Subcutaneous abdominal adipose tissue (tissue), 5 donors: ENCODE measurements at regions not wholly inside any gene's neighbourhood (a gene's known extent, or its start where the extent isn't known, plus 50 kb on each side); places are given as distances from the start of the nearest gene placed in this dataset.

Source experiments
- H3K27ac ChIP-seq: one replicate; pipeline ENCODE4 v1.7.0; 2013; ENCODE audit warnings: low read depth, mild to moderate bottlenecking, inconsistent platforms, low read length, moderate library complexity
- H3K27me3 ChIP-seq, 5 donors: one replicate each; pipeline ENCODE4 v1.7.0; 2013; ENCODE audit warnings: low read length in 5 of 5, inconsistent platforms in 1 of 5; ENCODE audit not compliant: control insufficient read depth in 5 of 5, insufficient read depth in 4 of 5
- H3K36me3 ChIP-seq, 5 donors: one replicate each; pipeline ENCODE4 v1.7.0; 2013; ENCODE audit warnings: low read length in 5 of 5; ENCODE audit not compliant: control insufficient read depth in 5 of 5, insufficient read depth in 5 of 5
- H3K4me1 ChIP-seq, 5 donors: one replicate each; pipeline ENCODE4 v1.7.0; 2013; ENCODE audit warnings: low read length in 5 of 5, mild to moderate bottlenecking in 3 of 5, moderate library complexity in 1 of 5; ENCODE audit not compliant: control insufficient read depth in 5 of 5, insufficient read depth in 5 of 5
- H3K4me3 ChIP-seq, 5 donors: one replicate each; pipeline ENCODE4 v1.7.0; 2013; ENCODE audit warnings: low read length in 5 of 5, low read depth in 1 of 5
- H3K9ac ChIP-seq, 5 donors: one replicate each; pipeline ENCODE4 v1.7.0; 2013; ENCODE audit warnings: low read length in 5 of 5, mild to moderate bottlenecking in 4 of 5, moderate library complexity in 3 of 5
- H3K9me3 ChIP-seq, 5 donors: one replicate each; pipeline ENCODE4 v1.7.0; 2013; ENCODE audit warnings: low read length in 5 of 5; ENCODE audit not compliant: control insufficient read depth in 5 of 5
- donor health status: healthy.
- donor health status: healthy.
- donor health status: healthy.
- donor health status: healthy.
- donor health status: healthy.

- Histone ChIP-seq H3K27me3 (no peaks in the 10 kb centered on the region), H3K4me1 (peaks cover 0 to 3% (median 0%) of the 10 kb centered on the region in 5 donors), H3K4me3 (no peak overlapping the region), H3K9ac (no peak overlapping the region), H3K9me3 (peaks cover 0 to 3% (median 0%) of the 10 kb centered on the region in 5 donors), H3K27ac (no peak overlapping the region), H3K36me3 (no peaks in the 10 kb centered on the region)
These were observed 111.3 kb upstream of the ABCA1 start for GRCh38 chr9:105039175-105039799.

GRCh38 chr9:105043370-105043936, 115.5 kb upstream of the ABCA1 start:
- Histone ChIP-seq H3K9me3 (peaks cover 0 to 3% (median 0%) of the 10 kb centered on the region in 5 donors), H3K4me1 (peaks cover 0 to 5% (median 0%) of the 10 kb centered on the region in 5 donors), H3K36me3 (no peaks in the 10 kb centered on the region), H3K9ac (no peak overlapping the region), H3K27ac (no peak overlapping the region), H3K27me3 (no peaks in the 10 kb centered on the region), H3K4me3 (no peak overlapping the region)

- Histone ChIP-seq H3K27ac (no peak overlapping the region), H3K9ac (no peak overlapping the region), H3K4me3 (no peak overlapping the region), H3K27me3 (no peaks in the 10 kb centered on the region), H3K36me3 (no peaks in the 10 kb centered on the region), H3K4me1 (peaks cover 0 to 5% (median 0%) of the 10 kb centered on the region in 5 donors), H3K9me3 (peaks cover 0 to 3% (median 0%) of the 10 kb centered on the region in 5 donors)
These were observed 116.6 kb upstream of the ABCA1 start for GRCh38 chr9:105044518-105044917.

GRCh38 chr9:105046907-105047741, 119.2 kb upstream of the ABCA1 start:
- H3K36me3 ChIP-seq = no peaks in the 10 kb centered on the region
- H3K9me3 ChIP-seq = no peaks in the 10 kb centered on the region
- H3K4me1 ChIP-seq = peaks cover 0 to 8% (median 0%) of the 10 kb centered on the region in 5 donors
- H3K9ac ChIP-seq = no peak overlapping the region
- peak overlapping the region; percentile 27 for H3K27ac ChIP-seq
- no peaks in the 10 kb centered on the region for H3K27me3 ChIP-seq
- H3K4me3 ChIP-seq = no peak overlapping the region

- Histone ChIP-seq H3K4me3 (no peak overlapping the region), H3K4me1 (peaks cover 0 to 8% (median 0%) of the 10 kb centered on the region in 5 donors), H3K9me3 (no peaks in the 10 kb centered on the region), H3K36me3 (no peaks in the 10 kb centered on the region), H3K9ac (no peak overlapping the region), H3K27ac (peak overlapping the region; percentile 27), H3K27me3 (no peaks in the 10 kb centered on the region)
These were observed 119.7 kb upstream of the ABCA1 start for GRCh38 chr9:105047742-105048041.

DNA sequence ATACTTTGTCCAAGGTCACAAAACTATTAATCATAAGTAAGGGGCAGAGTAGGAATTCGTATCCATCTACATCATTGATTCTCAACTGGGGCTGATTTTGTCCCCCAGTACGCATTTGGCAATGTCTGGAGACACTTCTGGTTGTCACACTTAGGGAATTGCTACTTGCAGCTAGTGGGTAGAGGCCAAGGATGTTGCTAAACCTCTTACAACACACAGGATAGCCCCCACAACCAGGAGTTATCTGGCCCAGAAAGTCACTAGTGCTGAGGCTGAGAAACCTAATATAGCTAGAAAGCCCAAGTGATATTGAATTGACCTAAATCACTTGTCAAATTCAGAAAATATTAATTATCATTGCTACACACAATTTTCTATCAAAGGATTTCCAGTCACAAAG, 120.4 kb upstream of the ABCA1 start:
- Histone ChIP-seq H3K27ac (no peak overlapping the region), H3K27me3 (no peaks in the 10 kb centered on the region), H3K36me3 (no peaks in the 10 kb centered on the region), H3K9ac (no peak overlapping the region), H3K4me1 (peaks cover 0 to 8% (median 0%) of the 10 kb centered on the region in 5 donors), H3K9me3 (no peaks in the 10 kb centered on the region), H3K4me3 (no peak overlapping the region)

DNA sequence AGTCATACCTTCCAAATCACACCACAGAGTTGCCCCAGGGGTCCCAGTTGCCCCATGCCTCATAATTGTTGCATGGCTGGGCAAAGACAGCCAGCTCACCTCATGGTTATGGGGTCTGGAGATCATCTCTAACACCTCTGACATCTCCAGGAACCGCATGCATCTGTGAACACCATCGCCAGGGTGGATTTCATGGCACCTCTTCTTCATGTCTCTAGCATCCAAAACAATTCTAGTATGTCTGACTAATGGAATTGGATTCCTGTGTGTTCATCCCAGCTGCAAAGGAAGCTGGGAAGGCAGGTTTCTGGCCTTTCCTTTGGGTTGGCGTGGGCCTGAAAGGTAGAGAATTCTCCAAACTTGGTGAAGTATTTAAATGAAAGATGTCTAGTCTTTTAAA, 122.3 kb upstream of the ABCA1 start:
- H3K9me3 ChIP-seq = no peaks in the 10 kb centered on the region
- no peak overlapping the region for H3K9ac ChIP-seq
- H3K4me3 ChIP-seq = no peak overlapping the region
- H3K27ac ChIP-seq = no peak overlapping the region
- peaks cover 0 to 9% (median 4%) of the 10 kb centered on the region in 5 donors for H3K4me1 ChIP-seq
- no peaks in the 10 kb centered on the region for H3K36me3 ChIP-seq
- no peaks in the 10 kb centered on the region for H3K27me3 ChIP-seq

DNA sequence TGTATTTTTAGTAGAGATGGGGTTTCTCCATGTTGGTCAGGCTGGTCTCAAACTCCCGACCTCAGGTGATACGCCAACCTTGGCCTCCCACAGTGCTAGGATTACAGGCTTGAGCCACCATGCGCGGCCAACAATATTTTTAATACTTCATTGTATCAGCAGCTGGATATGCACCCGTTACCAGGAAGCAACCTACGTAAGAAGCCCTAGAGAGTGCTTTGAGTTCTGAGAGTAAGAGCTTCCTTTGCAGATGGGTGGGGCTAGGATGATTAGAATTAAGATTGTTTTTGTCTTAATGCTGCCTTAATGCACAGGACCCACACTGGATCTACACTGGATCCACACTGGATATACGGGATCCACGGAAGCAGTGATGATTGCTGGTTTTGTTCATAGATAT, 123.9 kb upstream of the ABCA1 start:
- no peak overlapping the region for H3K4me3 ChIP-seq
- peaks cover 0 to 9% (median 4%) of the 10 kb centered on the region in 5 donors for H3K4me1 ChIP-seq
- no peak overlapping the region for H3K9ac ChIP-seq
- H3K9me3 ChIP-seq = no peaks in the 10 kb centered on the region
- H3K27ac ChIP-seq = no peak overlapping the region
- H3K36me3 ChIP-seq = no peaks in the 10 kb centered on the region
- no peaks in the 10 kb centered on the region for H3K27me3 ChIP-seq

DNA sequence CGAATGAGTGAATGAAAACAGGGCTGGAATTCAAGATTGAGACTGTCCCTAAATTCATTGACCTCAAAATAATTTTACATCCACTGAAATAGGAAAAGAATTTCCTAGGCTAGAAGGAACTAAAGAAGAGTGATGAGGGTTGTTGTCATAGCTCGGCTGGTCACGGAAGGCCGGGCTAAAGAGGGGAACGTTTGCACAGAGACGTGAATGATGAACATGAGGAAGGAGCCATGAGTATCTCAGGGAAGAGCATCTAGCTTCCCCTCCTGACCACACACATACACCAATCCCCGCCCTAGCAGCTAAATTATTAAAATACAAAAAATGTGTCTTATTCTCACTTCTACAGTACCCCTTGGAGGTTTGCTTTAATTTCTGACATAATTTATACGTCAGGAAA, 124.4 kb upstream of the ABCA1 start:
- H3K4me3 ChIP-seq = no peak overlapping the region
- H3K9me3 ChIP-seq = no peaks in the 10 kb centered on the region
- peaks cover 0 to 9% (median 4%) of the 10 kb centered on the region in 5 donors for H3K4me1 ChIP-seq
- no peaks in the 10 kb centered on the region for H3K27me3 ChIP-seq
- no peak overlapping the region for H3K9ac ChIP-seq
- no peak overlapping the region for H3K27ac ChIP-seq
- H3K36me3 ChIP-seq = no peaks in the 10 kb centered on the region

GRCh38 chr9:105053209-105053652, 125.3 kb upstream of the ABCA1 start:
- Histone ChIP-seq H3K4me1 (peaks cover 0 to 9% (median 4%) of the 10 kb centered on the region in 5 donors), H3K27ac (no peak overlapping the region), H3K27me3 (no peaks in the 10 kb centered on the region)

More at GRCh38 chr9:105053209-105053652, 125.3 kb upstream of the ABCA1 start:
- Histone ChIP-seq H3K9ac (no peak overlapping the region), H3K4me3 (no peak overlapping the region), H3K9me3 (no peaks in the 10 kb centered on the region), H3K36me3 (no peaks in the 10 kb centered on the region)
